GM19240 (cell line): ENCODE measurements at regions not wholly inside any gene's neighbourhood (a gene's known extent, or its start where the extent isn't known, plus 50 kb on each side); places are given as distances from the start of the nearest gene placed in this dataset.
A peak's percentile ranks its signal among the peaks of the same experiment; 100 is the strongest.
"Not testable (repeated sequence)": the region's sequence is repeated elsewhere in the genome, so short reads cannot be mapped to it uniquely, and the experiment has no call there.

ENCODE experiments used
- DNase-seq: peaks from one replicate; pipeline ENCODE4 v3.0.0; 2011; ENCODE audit warnings: low spot score; ENCODE audit not compliant: insufficient read length

- not testable (repeated sequence) for DNase-seq
Measured at GRCh38 chr10:46095943-46096342, 49.9 kb upstream of the MSMB start.

GRCh38 chr10:46096446-46096845, 50.4 kb upstream of the MSMB start:
- no peak for DNase-seq

- DNase-seq: no peak
Measured at GRCh38 chr10:46096909-46097575, 51.0 kb upstream of the MSMB start.

- DNase-seq: no peak
Measured at GRCh38 chr10:46097576-46098317, 51.7 kb upstream of the MSMB start.

GRCh38 chr10:46098386-46098785, 52.3 kb upstream of the MSMB start:
- no peak for DNase-seq

GRCh38 chr10:46098925-46099324, 52.9 kb upstream of the MSMB start:
- DNase-seq: not testable (repeated sequence)

GRCh38 chr10:46104071-46104585, 58.1 kb upstream of the MSMB start:
- DNase-seq: no peak

- DNase-seq: not testable (repeated sequence)
Measured at GRCh38 chr10:46105416-46105815, 59.3 kb upstream of the MSMB start.

GRCh38 chr10:46105856-46106409, 59.9 kb upstream of the MSMB start:
- not testable (repeated sequence) for DNase-seq

- peak; percentile 9 for DNase-seq
Measured at GRCh38 chr10:46106410-46107255, 60.6 kb upstream of the MSMB start.

- not testable (repeated sequence) for DNase-seq
Measured at GRCh38 chr10:46108158-46108499, 62.1 kb upstream of the MSMB start.

GRCh38 chr10:46154271-46154670, 108.2 kb upstream of the MSMB start:
- not testable (repeated sequence) for DNase-seq

GRCh38 chr10:46154683-46155082, 108.6 kb upstream of the MSMB start:
- DNase-seq: not testable (repeated sequence)

- DNase-seq: not testable (repeated sequence)
Measured at GRCh38 chr10:46156866-46157265, 110.8 kb upstream of the MSMB start.

- DNase-seq: no peak
Measured at GRCh38 chr10:46169736-46170135, 117.1 kb upstream of the ANTXRL start.

- DNase-seq: no peak
Measured at GRCh38 chr10:46170789-46171188, 116.0 kb upstream of the ANTXRL start.

- DNase-seq: no peak
Measured at GRCh38 chr10:46171661-46172060, 115.1 kb upstream of the ANTXRL start.

- no peak for DNase-seq
Measured at GRCh38 chr10:46175296-46175695, 111.5 kb upstream of the ANTXRL start.

- no peak for DNase-seq
Measured at GRCh38 chr10:46175831-46176230, 111.0 kb upstream of the ANTXRL start.

GRCh38 chr10:46187431-46187830, 99.4 kb upstream of the ANTXRL start:
- DNase-seq: not testable (repeated sequence)

GRCh38 chr10:46197050-46197449, 89.7 kb upstream of the ANTXRL start:
- DNase-seq: no peak

- DNase-seq: no peak
Measured at GRCh38 chr10:46198516-46198915, 88.3 kb upstream of the ANTXRL start.
